Omental fat pad (tissue), 3 donors: ENCODE measurements at regions not wholly inside any gene's neighbourhood (a gene's known extent, or its start where the extent isn't known, plus 50 kb on each side); places are given as distances from the start of the nearest gene placed in this dataset. TPM values are rescaled to one million over a fixed set of nuclear protein-coding genes. Genes with fewer than 3 reads are reported as not detected.

Source experiments
- ATAC-seq: fragments of 150-250 bp; one replicate; pipeline ENCODE4 v1.9.1; 2016; ENCODE audit warnings: mild to moderate bottlenecking, moderate library complexity; ENCODE audit not compliant: low FRiP score
- DNase-seq: peaks from one replicate; pipeline ENCODE4 v3.0.0-alpha.2; 2019; ENCODE audit warnings: low spot score
- CTCF ChIP-seq, 3 donors: fragments of 450-650 bp; IDR thresholded peaks; one replicate each; pipeline ENCODE4 v1.5.1; 2016 to 2017; ENCODE audit warnings: antibody characterized with exemption in 3 of 3, mild to moderate bottlenecking in 3 of 3, moderate library complexity in 2 of 3
- small RNA-seq: library from RNA; depleted of rRNA; stranded (forward); fragments of <200 nt; gene quantifications from one replicate; pipeline ENCODE3, GENCODE V24; 2016

- ATAC-seq (no peak), DNase-seq (no peak)
These were observed 58.4 kb upstream of the NUDT12 start for GRCh38 chr5:103620851-103621547.

GRCh38 chr5:103617913-103618312 lies 55.3 kb upstream of the NUDT12 start:
- no peak for ATAC-seq
- no peak for DNase-seq
- TF ChIP-seq CTCF (IDR thresholded peaks at IDR 0.05) = no peak

More at GRCh38 chr5:103620851-103621547, 58.4 kb upstream of the NUDT12 start:
- TF ChIP-seq CTCF (IDR thresholded peaks at IDR 0.05) = no peak

- no peak for TF ChIP-seq CTCF (IDR thresholded peaks at IDR 0.05)
- ATAC-seq = no peak
- no peak for DNase-seq
These were observed 54.5 kb upstream of the NUDT12 start for GRCh38 chr5:103617090-103617489.

GRCh38 chr5:103612545-103612944 lies 50.0 kb upstream of the NUDT12 start:
- no peak for DNase-seq
- no peak for TF ChIP-seq CTCF (IDR thresholded peaks at IDR 0.05)
- no peak for ATAC-seq

Small RNAs in the stretch of these regions (small RNA-seq; reads per million reads assigned to genes)
- gene PSMC1P5 (not detected), gene RF00322 (not detected), gene RN7SL255P (not detected), gene RNA5SP189 (not detected), gene RNU1-140P (not detected), gene RNU6-334P (not detected)
